ENCODE measurements at regions not wholly inside any gene's neighbourhood (a gene's known extent, or its start where the extent isn't known, plus 50 kb on each side); places are given as distances from the start of the nearest gene placed in this dataset.

- no peaks in the 10 kb centered on the region for H3K9me1 ChIP-seq (ENCODE audit: insufficient read depth, low read length)
- H2AK5ac ChIP-seq (ENCODE audit: low read depth, low read length): no peak overlapping the region
- no peaks in the 10 kb centered on the region for H3K79me1 ChIP-seq (ENCODE audit: low read depth in 1 of 2, low read length in 2 of 2)
- no peak overlapping the region for H3K9ac ChIP-seq (ENCODE audit: low read depth, low read length)
- H4K8ac ChIP-seq (ENCODE audit: low read depth in 2 of 2, low read length in 2 of 2): no peak overlapping the region
- H3K23ac ChIP-seq (ENCODE audit: low read depth, low read length): no peak overlapping the region
- H3K36me3 ChIP-seq (ENCODE audit: control insufficient read depth, insufficient read depth, low read length): no peaks in the 10 kb centered on the region
- TF ChIP-seq USF2 (IDR thresholded peaks at IDR 0.05; ENCODE audit: low read depth, low read length) (no peak), RCOR1 (IDR thresholded peaks at IDR 0.05; ENCODE audit: insufficient replicate concordance, low read length) (no peak), BHLHE40 (IDR thresholded peaks at IDR 0.05; ENCODE audit: low read depth, low read length) (no peak), MAZ (IDR thresholded peaks at IDR 0.05; ENCODE audit: borderline replicate concordance, low read depth, low read length) (no peak), CEBPB (IDR thresholded peaks at IDR 0.05; ENCODE audit: low read depth, low read length) (no peak), CTCF (conservative IDR thresholded peaks at IDR 0.05; ENCODE audit: low read depth, low read length) (no peak), SMC3 (IDR thresholded peaks at IDR 0.05; ENCODE audit: low read depth, low read length) (no peak), POLR2A (IDR thresholded peaks at IDR 0.05; ENCODE audit: low read depth, low read length) (no peak)
- BruUV-seq (replicated peaks): no TSS peak
- peaks cover 33% of the 10 kb centered on the region for H3K9me3 ChIP-seq (ENCODE audit: control insufficient read depth, insufficient read depth, low read length)
- ATAC-seq (ENCODE audit: low read depth) (no peak), DNase-seq (no peak)
- dilution Hi-C loops (cut with HindIII; ENCODE audit: low sequenced_read_pairs, unreplicated experiment): no loop called here
- WGBS, 2 experiments (ENCODE audit: extremely low coverage in 2 of 2, insufficient read length in 1 of 2): no CpG with 5 or more reads among the region's 9 CpGs
- no peak overlapping the region for H2BK120ac ChIP-seq (ENCODE audit: low read depth, low read length)
- H2BK15ac ChIP-seq (ENCODE audit: low read depth, low read length): no peak overlapping the region
- intact Hi-C loops (cut with micrococcal nuclease): no loop called here
- H3K14ac ChIP-seq (replicated peaks; ENCODE audit: low read depth, low read length): no peak overlapping the region
- H3K18ac ChIP-seq (ENCODE audit: low read depth, low read length): no peak overlapping the region
- no peak overlapping the region for H3K27ac ChIP-seq (ENCODE audit: insufficient read depth, low read length)
- no peak overlapping the region for H4K91ac ChIP-seq (ENCODE audit: insufficient read depth, low read depth, low read length)
- no peak overlapping the region for H3K4ac ChIP-seq (ENCODE audit: low read depth, low read length)
- no peaks in the 10 kb centered on the region for H3K4me1 ChIP-seq (ENCODE audit: control insufficient read depth, insufficient read depth, low read length)
- no peaks in the 10 kb centered on the region for H4K20me1 ChIP-seq (ENCODE audit: insufficient read depth, low read length)
- no peak overlapping the region for H2AFZ ChIP-seq (replicated peaks; ENCODE audit: low read length, poor library complexity)
- CTCF ChIA-PET: no interaction called here
- H2AK9ac ChIP-seq (replicated peaks; ENCODE audit: low read depth, low read length, poor library complexity): no peak overlapping the region
- H3K4me3 ChIP-seq (ENCODE audit: insufficient read depth, low read depth, low read length): no peak overlapping the region
- in situ Hi-C loops (cut with MboI; ENCODE audit: low sequenced_read_pairs): no loop called here
- no peak overlapping the region for H4K5ac ChIP-seq (ENCODE audit: low read depth, low read length)
- POLR2A ChIA-PET (ENCODE audit: unreplicated experiment): no interaction called here
- no peaks in the 10 kb centered on the region for H3K27me3 ChIP-seq (ENCODE audit: control insufficient read depth, insufficient read depth, low read length)
- no peak overlapping the region for H3K56ac ChIP-seq (ENCODE audit: extremely low read depth, insufficient read depth, low read length)
- H2BK5ac ChIP-seq (ENCODE audit: low read depth, low read length, poor library complexity, severe bottlenecking): no peak overlapping the region
- H3K4me2 ChIP-seq (ENCODE audit: low read depth, low read length): no peak overlapping the region
- no peak overlapping the region for H2BK20ac ChIP-seq (ENCODE audit: low read depth, low read length)
These were observed 92.1 kb upstream of the AJAP1 start for GRCh38 chr1:4562321-4562720.
